HG03196 (cell line): ENCODE measurements at regions not wholly inside any gene's neighbourhood (a gene's known extent, or its start where the extent isn't known, plus 50 kb on each side); places are given as distances from the start of the nearest gene placed in this dataset.

Experiments
- ATAC-seq: cut with Tn5 transposase; IDR thresholded peaks from one replicate; pipeline ENCODE4 v1.9.1; 2021; ENCODE audit not compliant: unreplicated experiment

DNA sequence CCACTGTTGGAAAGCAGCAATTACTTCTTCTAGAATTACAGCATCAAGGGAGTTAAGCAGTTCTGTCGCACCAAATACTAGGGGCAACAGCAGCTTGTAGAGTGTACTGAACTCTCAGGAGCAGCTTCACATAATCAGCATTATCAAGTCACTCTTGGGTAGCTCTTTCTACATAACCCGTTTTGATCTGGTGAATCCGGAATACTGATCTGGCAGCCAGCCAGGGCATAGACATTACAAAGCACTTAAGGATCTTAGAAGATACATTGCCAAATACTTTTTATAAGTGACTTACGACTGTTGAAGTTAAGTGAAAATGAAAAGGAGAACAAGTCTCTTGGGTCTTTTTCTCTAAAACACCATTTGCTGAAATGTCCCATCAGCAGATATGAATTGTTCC, 73.2 kb upstream of the NETO1 start:
- no peak for ATAC-seq

DNA sequence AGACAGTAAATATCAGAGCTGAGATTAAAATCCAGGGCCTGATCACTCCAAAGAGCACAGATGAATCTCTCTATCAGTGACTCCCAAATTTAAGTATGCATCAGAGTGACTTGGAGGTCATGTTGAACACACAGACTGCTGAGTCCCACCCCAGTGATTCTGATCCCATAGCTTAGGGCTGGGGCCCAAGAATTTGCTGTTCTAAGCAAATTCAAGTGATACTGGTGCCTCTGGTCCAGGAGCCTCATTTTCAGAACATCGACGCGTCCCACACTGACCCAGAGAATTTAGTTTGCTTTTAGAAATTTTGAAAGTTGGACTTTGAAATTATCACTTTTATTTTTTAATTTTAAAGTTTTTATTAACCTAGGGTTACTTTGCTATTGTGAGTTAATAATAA, 72.7 kb upstream of the NETO1 start:
- no peak for ATAC-seq

GRCh38 chr18:72935744-72936143, 68.0 kb upstream of the NETO1 start:
- ATAC-seq: no peak

GRCh38 chr18:72922895-72923294, 55.1 kb upstream of the NETO1 start:
- ATAC-seq: no peak
